Fibroblast of skin of back (primary cell): ENCODE measurements at regions not wholly inside any gene's neighbourhood (a gene's known extent, or its start where the extent isn't known, plus 50 kb on each side); places are given as distances from the start of the nearest gene placed in this dataset.
"Not testable (repeated sequence)": the region's sequence is repeated elsewhere in the genome, so short reads cannot be mapped to it uniquely, and the experiment has no call there.

ENCODE experiments used
- DNase-seq: peaks from one replicate; pipeline ENCODE4 v3.0.0-alpha.2; 2013

- DNase-seq, result no peak
Measured at GRCh38 chr2:122669627-122670026, 914.2 kb downstream of the TSN start.

GRCh38 chr2:122670897-122671296 is 915.4 kb downstream of the TSN start:
- DNase-seq, result no peak

- no peak for DNase-seq
Measured at GRCh38 chr2:122680662-122681061, 925.2 kb downstream of the TSN start.

- DNase-seq, result no peak
Measured at GRCh38 chr2:122681626-122682025, 926.2 kb downstream of the TSN start.

GRCh38 chr2:122682356-122682755 is 926.9 kb downstream of the TSN start:
- DNase-seq, result no peak

GRCh38 chr2:122683018-122683417 is 927.6 kb downstream of the TSN start:
- no peak for DNase-seq

GRCh38 chr2:122692400-122693083 is 937.1 kb downstream of the TSN start:
- no peak for DNase-seq

GRCh38 chr2:122697415-122697814 is 942.0 kb downstream of the TSN start:
- no peak for DNase-seq

GRCh38 chr2:122703676-122704075 is 948.2 kb downstream of the TSN start:
- DNase-seq, result no peak

GRCh38 chr2:122704109-122704563 is 948.7 kb downstream of the TSN start:
- DNase-seq, result no peak

GRCh38 chr2:122705746-122706145 is 950.3 kb downstream of the TSN start:
- no peak for DNase-seq

GRCh38 chr2:122706757-122707223 is 951.3 kb downstream of the TSN start:
- DNase-seq, result no peak

GRCh38 chr2:122707224-122707824 is 951.9 kb downstream of the TSN start:
- no peak for DNase-seq

- DNase-seq, result no peak
Measured at GRCh38 chr2:122710049-122710448, 954.6 kb downstream of the TSN start.

GRCh38 chr2:122713800-122714199 is 958.3 kb downstream of the TSN start:
- no peak for DNase-seq

- DNase-seq, result not testable (repeated sequence)
Measured at GRCh38 chr2:122720822-122721221, 965.4 kb downstream of the TSN start.

GRCh38 chr2:122734766-122735424 is 979.4 kb downstream of the TSN start:
- DNase-seq, result peak; percentile 86

GRCh38 chr2:122736279-122736678 is 980.8 kb downstream of the TSN start:
- DNase-seq, result peak; percentile 45

- DNase-seq, result peak; percentile 49
Measured at GRCh38 chr2:122737429-122738077, 982.1 kb downstream of the TSN start.

- DNase-seq, result no peak
Measured at GRCh38 chr2:122739732-122740593, 984.5 kb downstream of the TSN start.

- no peak for DNase-seq
Measured at GRCh38 chr2:122740594-122740948, 985.1 kb downstream of the TSN start.

GRCh38 chr2:122741403-122741802 is 986.0 kb downstream of the TSN start:
- no peak for DNase-seq
